ENCODE measurements at regions not wholly inside any gene's neighbourhood (a gene's known extent, or its start where the extent isn't known, plus 50 kb on each side); places are given as distances from the start of the nearest gene placed in this dataset.

DNA sequence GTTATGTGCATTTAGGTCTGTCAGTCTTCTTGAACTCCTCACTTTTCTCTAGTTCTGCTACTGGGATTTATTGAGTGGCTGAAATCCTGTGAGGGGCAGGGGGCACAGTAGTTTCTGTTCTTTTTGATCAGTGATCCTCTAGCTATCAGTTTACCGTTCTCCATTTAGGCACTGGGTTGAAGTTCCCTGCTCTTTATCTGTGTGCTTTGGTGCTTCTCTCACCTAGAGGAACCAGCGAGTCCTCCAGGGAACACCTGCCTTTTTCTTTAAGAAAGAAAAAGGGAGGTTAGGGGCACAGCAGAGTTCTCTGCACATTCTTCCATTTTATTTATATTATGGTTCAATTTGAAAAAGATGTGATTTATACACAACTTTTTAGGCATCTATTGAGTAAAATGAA, 503.0 kb upstream of the AGA start:
- Histone ChIP-seq H2AK5ac (ENCODE audit: low read depth, low read length) (no peak overlapping the region), H2BK5ac (ENCODE audit: low read depth, low read length, poor library complexity, severe bottlenecking) (no peak overlapping the region), H3K27me3 (ENCODE audit: control insufficient read depth, insufficient read depth, low read length) (no peaks in the 10 kb centered on the region), H2BK120ac (ENCODE audit: low read depth, low read length) (no peak overlapping the region), H3K23ac (ENCODE audit: low read depth, low read length) (no peak overlapping the region), H3K56ac (ENCODE audit: extremely low read depth, insufficient read depth, low read length) (no peak overlapping the region), H3K27ac (ENCODE audit: insufficient read depth, low read length) (no peak overlapping the region), H3K14ac (replicated peaks; ENCODE audit: low read depth, low read length) (no peak overlapping the region), H2AK9ac (replicated peaks; ENCODE audit: low read depth, low read length, poor library complexity) (no peak overlapping the region), H4K5ac (ENCODE audit: low read depth, low read length) (no peak overlapping the region), H4K91ac (ENCODE audit: insufficient read depth, low read depth, low read length) (no peak overlapping the region), H4K20me1 (ENCODE audit: insufficient read depth, low read length) (no peaks in the 10 kb centered on the region), H3K9ac (ENCODE audit: low read depth, low read length) (no peak overlapping the region), H3K18ac (ENCODE audit: low read depth, low read length) (no peak overlapping the region), H3K4ac (ENCODE audit: low read depth, low read length) (no peak overlapping the region), H2AFZ (replicated peaks; ENCODE audit: low read length, poor library complexity) (no peak overlapping the region), H3K4me1 (ENCODE audit: control insufficient read depth, insufficient read depth, low read length) (no peaks in the 10 kb centered on the region), H3K79me1 (ENCODE audit: low read depth in 1 of 2, low read length in 2 of 2) (no peaks in the 10 kb centered on the region), H2BK15ac (ENCODE audit: low read depth, low read length) (no peak overlapping the region), H3K4me2 (ENCODE audit: low read depth, low read length) (no peak overlapping the region), H3K36me3 (ENCODE audit: control insufficient read depth, insufficient read depth, low read length) (no peaks in the 10 kb centered on the region), H3K9me3 (ENCODE audit: control insufficient read depth, insufficient read depth, low read length) (no peaks in the 10 kb centered on the region), H2BK20ac (ENCODE audit: low read depth, low read length) (no peak overlapping the region), H4K8ac (ENCODE audit: low read depth in 2 of 2, low read length in 2 of 2) (no peak overlapping the region), H3K9me1 (ENCODE audit: insufficient read depth, low read length) (no peaks in the 10 kb centered on the region), H3K4me3 (ENCODE audit: insufficient read depth, low read depth, low read length) (no peak overlapping the region)
- WGBS, 2 experiments (ENCODE audit: extremely low coverage in 2 of 2, insufficient read length in 1 of 2), result no CpG with 5 or more reads among the region's 2 CpGs
- DNase-seq, result no peak
- in situ Hi-C loops (cut with MboI; ENCODE audit: low sequenced_read_pairs) (no loop called here), dilution Hi-C loops (cut with HindIII; ENCODE audit: low sequenced_read_pairs, unreplicated experiment) (no loop called here), intact Hi-C loops (cut with micrococcal nuclease) (no loop called here)
- no peak for ATAC-seq (ENCODE audit: low read depth)
- ChIA-PET CTCF (no interaction called here), POLR2A (ENCODE audit: unreplicated experiment) (no interaction called here)
- BruUV-seq (replicated peaks), result no TSS peak
- TF ChIP-seq MXI1 (IDR thresholded peaks at IDR 0.05; ENCODE audit: borderline replicate concordance, low read depth, low read length) (no peak), RAD21 (IDR thresholded peaks at IDR 0.05; ENCODE audit: low read length) (no peak), CEBPB (IDR thresholded peaks at IDR 0.05; ENCODE audit: low read depth, low read length) (no peak), RCOR1 (IDR thresholded peaks at IDR 0.05; ENCODE audit: insufficient replicate concordance, low read length) (no peak)

All from IMR-90 (cell line).